K562 (cell line): ENCODE measurements at regions not wholly inside any gene's neighbourhood (a gene's known extent, or its start where the extent isn't known, plus 50 kb on each side); places are given as distances from the start of the nearest gene placed in this dataset.

ENCODE experiments used
- BRCA1 ChIP-seq, 2 experiments: fragments of 450-650 bp in 1 of 2; sonication (generic) in 1 of 2; formaldehyde crosslinking in 1 of 2; IDR thresholded peaks; 2 replicates each; pipeline versions ENCODE4 v1.5.0 to v1.6.1; 2017 to 2020; ENCODE audit warnings: mild to moderate bottlenecking in 1 of 2, missing genetic modification reagents in 1 of 2
- CEBPZ ChIP-seq: fragments of 150-350 bp; IDR thresholded peaks from 2 replicates; pipeline ENCODE4 v1.6.1; 2014; ENCODE audit warnings: low read depth, mild to moderate bottlenecking, low read length, borderline replicate concordance
- SREBF2 ChIP-seq: sonication (generic); formaldehyde crosslinking; IDR thresholded peaks from 2 replicates; pipeline ENCODE4 v1.4.0; 2020; ENCODE audit warnings: mild to moderate bottlenecking, missing genetic modification reagents
- ZNF354B ChIP-seq: fragments of 250-450 bp; sonication (Bioruptor Pico); IDR thresholded peaks from 2 replicates; pipeline ENCODE4 v1.4.0; 2020
- ZNF408 ChIP-seq: fragments of 250-450 bp; sonication (Bioruptor Pico); IDR thresholded peaks from 2 replicates; pipeline ENCODE4 v1.4.0; 2020; ENCODE audit warnings: low read depth, mild to moderate bottlenecking, moderate library complexity
- ZNF592 ChIP-seq: fragments of 450-650 bp; IDR thresholded peaks from 2 replicates; pipeline ENCODE4 v1.6.1; 2017; ENCODE audit warnings: antibody characterized with exemption, mild to moderate bottlenecking

GRCh38 chr4:60368986-60369385, 831.1 kb upstream of the ADGRL3 start (continued):
- TF ChIP-seq ZNF592 (no peak), SREBF2 (CRISPR knock-in tag) (no peak), CEBPZ (no peak), ZNF408 (no peak), ZNF354B (no peak), BRCA1 (IDR thresholded peaks at IDR 0.05) (no peak), BRCA1 (CRISPR knock-in tag; IDR thresholded peaks at IDR 0.05) (no peak)
- TF ChIP-seq, all 486 proteins: peak for 0
